HEK293 (cell line): ENCODE measurements at regions not wholly inside any gene's neighbourhood (a gene's known extent, or its start where the extent isn't known, plus 50 kb on each side); places are given as distances from the start of the nearest gene placed in this dataset.

Experiments
- CTCF ChIA-PET: fragments of 350-600 bp; formaldehyde crosslinking; extraction: SDS; loops from one replicate; lab custom pipeline; 2021; ENCODE audit warnings: antibody characterized with exemption; lab: Yijun Ruan, JAX
- POLR2A ChIA-PET: fragments of 300-600 bp; formaldehyde crosslinking; extraction: SDS; loops from one replicate; lab custom pipeline; 2020; ENCODE audit warnings: antibody characterized with exemption, inconsistent platforms; lab: Yijun Ruan, JAX
- H3K27ac ChIP-seq: fragments of 200-500 bp; sonication (Bioruptor generic); 2 replicates; pipeline ENCODE4 v1.5.1; 2014; ENCODE audit warnings: low read depth, low read length, control low read depth, inconsistent platforms; ENCODE audit errors: extremely low read depth
- H3K36me3 ChIP-seq, 2 experiments: fragments of 200-500 bp in 1 of 2; sonication (Bioruptor generic) in 1 of 2; 1 replicate in 1 of 2; 2 replicates in 1 of 2; pipeline ENCODE4 v1.5.1; 2014 to 2017; ENCODE audit warnings: inconsistent platforms in 2 of 2, low read length in 2 of 2; ENCODE audit not compliant: control insufficient read depth in 2 of 2, insufficient read depth in 1 of 2
- H3K4me1 ChIP-seq: fragments of 200-500 bp; sonication (Bioruptor generic); 2 replicates; pipeline ENCODE4 v1.5.1; 2014; ENCODE audit warnings: mild to moderate bottlenecking, low read length, inconsistent platforms; ENCODE audit not compliant: control insufficient read depth, insufficient read depth
- H3K4me3 ChIP-seq: 2 replicates; pipeline ENCODE4 v1.5.1; 2011; ENCODE audit warnings: low read depth, mild to moderate bottlenecking, control low read depth, low read length, moderate library complexity
- H3K9me3 ChIP-seq: fragments of 200-500 bp; sonication (Bioruptor generic); 2 replicates; pipeline ENCODE4 v1.5.1; 2014; ENCODE audit warnings: low read depth, low read length, inconsistent platforms; ENCODE audit not compliant: control insufficient read depth, insufficient read depth
- CTCF ChIP-seq: fragments of 450-650 bp; formaldehyde crosslinking; IDR thresholded peaks from 2 replicates; pipeline ENCODE4 v1.5.1; 2016; ENCODE audit warnings: missing biosample characterization, missing genetic modification characterization
- GLI4 ChIP-seq: fragments of 450-650 bp; formaldehyde crosslinking; IDR thresholded peaks from 2 replicates; pipeline ENCODE4 v1.5.1; 2016; ENCODE audit warnings: missing biosample characterization, missing genetic modification characterization
- HOXD13 ChIP-seq: sonication (generic); formaldehyde crosslinking; IDR thresholded peaks from 2 replicates; pipeline ENCODE4 v1.8.0; 2022; ENCODE audit warnings: missing genetic modification reagents, borderline replicate concordance
- KLF10 ChIP-seq: fragments of 450-650 bp; IDR thresholded peaks from 2 replicates; pipeline ENCODE4 v1.5.1; 2018; ENCODE audit warnings: missing biosample characterization, mild to moderate bottlenecking, missing genetic modification characterization
- TCF7L2 ChIP-seq: IDR thresholded peaks from 2 replicates; pipeline ENCODE4 v1.6.1; 2011; ENCODE audit warnings: low read depth, mild to moderate bottlenecking, inconsistent platforms, low read length, moderate library complexity, borderline replicate concordance
- WT1 ChIP-seq: fragments of 450-650 bp; formaldehyde crosslinking; IDR thresholded peaks from 2 replicates; pipeline ENCODE4 v1.5.1; 2016; ENCODE audit warnings: missing biosample characterization, missing genetic modification characterization
- ZBTB1 ChIP-seq: fragments of 450-650 bp; formaldehyde crosslinking; IDR thresholded peaks from 2 replicates; pipeline ENCODE4 v1.5.1; 2016; ENCODE audit warnings: missing biosample characterization, missing genetic modification characterization
- ZBTB48 ChIP-seq: fragments of 450-650 bp; formaldehyde crosslinking; IDR thresholded peaks from 2 replicates; pipeline ENCODE4 v1.5.1; 2016; ENCODE audit warnings: missing biosample characterization, missing genetic modification characterization
- ZFP37 ChIP-seq: fragments of 450-650 bp; formaldehyde crosslinking; IDR thresholded peaks from 2 replicates; pipeline ENCODE4 v1.5.1; 2016; ENCODE audit warnings: missing biosample characterization, missing genetic modification characterization
- ZNF169 ChIP-seq: fragments of 450-650 bp; formaldehyde crosslinking; IDR thresholded peaks from 2 replicates; pipeline ENCODE4 v1.5.1; 2016; ENCODE audit warnings: missing biosample characterization, missing genetic modification characterization
- ZNF341 ChIP-seq: fragments of 450-650 bp; formaldehyde crosslinking; IDR thresholded peaks from 2 replicates; pipeline ENCODE4; 2016; ENCODE audit warnings: low read depth, missing biosample characterization, missing genetic modification characterization
- ZNF366 ChIP-seq: fragments of 450-650 bp; formaldehyde crosslinking; conservative IDR thresholded peaks from 2 replicates; pipeline ENCODE4 v1.5.1; 2016; ENCODE audit warnings: missing biosample characterization, missing genetic modification characterization
- ZNF426 ChIP-seq: fragments of 450-650 bp; formaldehyde crosslinking; IDR thresholded peaks from 2 replicates; pipeline ENCODE4 v1.5.1; 2017; ENCODE audit warnings: missing biosample characterization, missing genetic modification characterization, mild to moderate bottlenecking, inconsistent platforms, moderate library complexity
- ZNF48 ChIP-seq: fragments of 450-650 bp; formaldehyde crosslinking; IDR thresholded peaks from 2 replicates; pipeline ENCODE4 v1.5.1; 2016; ENCODE audit warnings: missing biosample characterization, missing genetic modification characterization
- ZNF529 ChIP-seq: fragments of 450-650 bp; formaldehyde crosslinking; IDR thresholded peaks from 2 replicates; pipeline ENCODE4 v1.5.1; 2017; ENCODE audit warnings: missing genetic modification characterization, missing biosample characterization; ENCODE audit not compliant: insufficient replicate concordance
- ZNF544 ChIP-seq: fragments of 450-650 bp; formaldehyde crosslinking; IDR thresholded peaks from 2 replicates; pipeline ENCODE4 v1.5.0; 2017; ENCODE audit warnings: missing biosample characterization, missing genetic modification characterization
- ZNF600 ChIP-seq: fragments of 450-650 bp; formaldehyde crosslinking; IDR thresholded peaks from 2 replicates; pipeline ENCODE4 v1.5.1; 2016; ENCODE audit warnings: missing biosample characterization, missing genetic modification characterization
- ZNF621 ChIP-seq: fragments of 450-650 bp; formaldehyde crosslinking; IDR thresholded peaks from 2 replicates; pipeline ENCODE4 v1.5.1; 2017; ENCODE audit warnings: missing biosample characterization, missing genetic modification characterization
- ZNF645 ChIP-seq: fragments of 450-650 bp; formaldehyde crosslinking; IDR thresholded peaks from 2 replicates; pipeline ENCODE4; 2016; ENCODE audit warnings: missing biosample characterization, missing genetic modification characterization
- ZNF76 ChIP-seq: fragments of 450-650 bp; formaldehyde crosslinking; IDR thresholded peaks from 2 replicates; pipeline ENCODE4; 2016; ENCODE audit warnings: low read depth, missing biosample characterization, missing genetic modification characterization, borderline replicate concordance
- ZNF791 ChIP-seq: fragments of 450-650 bp; formaldehyde crosslinking; IDR thresholded peaks from 2 replicates; pipeline ENCODE4 v1.5.1; 2016; ENCODE audit warnings: missing biosample characterization, missing genetic modification characterization
- ZNF837 ChIP-seq: fragments of 450-650 bp; formaldehyde crosslinking; IDR thresholded peaks from 2 replicates; pipeline ENCODE4 v1.5.1; 2016; ENCODE audit warnings: missing biosample characterization, missing genetic modification characterization
- ZNF843 ChIP-seq: fragments of 450-650 bp; formaldehyde crosslinking; IDR thresholded peaks from 2 replicates; pipeline ENCODE4 v1.5.1; 2016; ENCODE audit warnings: missing biosample characterization, missing genetic modification characterization
- ZSCAN16 ChIP-seq: fragments of 450-650 bp; formaldehyde crosslinking; IDR thresholded peaks from 2 replicates; pipeline ENCODE4 v1.5.1; 2016; ENCODE audit warnings: missing biosample characterization, missing genetic modification characterization
- TF ChIP-seq, protein P1 (sequence below): fragments of 450-650 bp; formaldehyde crosslinking; IDR thresholded peaks from 2 replicates; pipeline ENCODE4 v1.5.1; 2017; ENCODE audit warnings: missing biosample characterization, missing genetic modification characterization
- TF ChIP-seq, protein P2 (sequence below): fragments of 450-650 bp; formaldehyde crosslinking; IDR thresholded peaks from 2 replicates; pipeline ENCODE4 v1.5.1; 2016; ENCODE audit warnings: missing biosample characterization, missing genetic modification characterization, low read depth
- TF ChIP-seq, protein P3 (sequence below): fragments of 450-650 bp; formaldehyde crosslinking; IDR thresholded peaks from 2 replicates; pipeline ENCODE4 v1.5.1; 2016; ENCODE audit warnings: missing biosample characterization, missing genetic modification characterization

DNA sequence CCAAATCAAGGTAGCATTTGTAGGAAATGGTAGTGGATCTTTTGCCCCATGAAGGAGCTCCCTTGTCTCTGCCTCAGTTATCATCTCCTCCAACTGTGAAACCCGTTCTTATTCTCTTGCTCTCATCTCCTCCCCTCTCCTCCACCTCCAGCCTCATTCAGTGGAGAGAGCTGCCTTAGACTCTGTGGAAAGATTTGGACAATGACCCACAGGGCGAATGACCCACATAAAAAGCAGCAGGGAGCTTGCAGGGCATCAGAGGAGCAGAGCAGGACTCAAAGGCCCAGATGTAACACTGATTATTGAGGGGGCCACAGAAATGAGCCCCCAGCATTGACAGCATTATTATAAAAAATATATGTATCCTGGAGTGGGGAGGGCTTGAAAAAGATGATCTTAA is 641.1 kb upstream of the CFAP20DC start:
- H3K4me1 ChIP-seq = no peaks in the 10 kb centered on the region
- POLR2A ChIA-PET = no interaction called here
- no peaks in the 10 kb centered on the region for H3K9me3 ChIP-seq
- no peak overlapping the region for H3K27ac ChIP-seq
- TF ChIP-seq ZNF76 (tag by site-specific recombination) (no peak), WT1 (tag by site-specific recombination) (no peak), ZNF600 (tag by site-specific recombination) (no peak), ZNF837 (tag by site-specific recombination) (no peak)
- TF ChIP-seq, protein P1, sequence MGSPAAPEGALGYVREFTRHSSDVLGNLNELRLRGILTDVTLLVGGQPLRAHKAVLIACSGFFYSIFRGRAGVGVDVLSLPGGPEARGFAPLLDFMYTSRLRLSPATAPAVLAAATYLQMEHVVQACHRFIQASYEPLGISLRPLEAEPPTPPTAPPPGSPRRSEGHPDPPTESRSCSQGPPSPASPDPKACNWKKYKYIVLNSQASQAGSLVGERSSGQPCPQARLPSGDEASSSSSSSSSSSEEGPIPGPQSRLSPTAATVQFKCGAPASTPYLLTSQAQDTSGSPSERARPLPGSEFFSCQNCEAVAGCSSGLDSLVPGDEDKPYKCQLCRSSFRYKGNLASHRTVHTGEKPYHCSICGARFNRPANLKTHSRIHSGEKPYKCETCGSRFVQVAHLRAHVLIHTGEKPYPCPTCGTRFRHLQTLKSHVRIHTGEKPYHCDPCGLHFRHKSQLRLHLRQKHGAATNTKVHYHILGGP = no peak
- TF ChIP-seq, all 188 proteins: peak for 0
- Histone ChIP-seq H3K36me3 (no peaks in the 10 kb centered on the region), H3K4me3 (no peak overlapping the region)
- CTCF ChIA-PET = no interaction called here

- ChIA-PET POLR2A (no interaction called here), CTCF (interaction anchor here (0.7 kb wide), 1 partner anchor 1121 kb away, joined by 3 read pairs; no protein-coding TSS in a partner anchor)
- TF ChIP-seq ZNF366 (tag by site-specific recombination) (no peak), ZNF76 (tag by site-specific recombination) (no peak), ZNF791 (no peak), ZBTB48 (no peak), ZNF621 (tag by site-specific recombination) (no peak), ZFP37 (no peak), ZNF169 (tag by site-specific recombination) (no peak), GLI4 (tag by site-specific recombination) (no peak), KLF10 (tag by site-specific recombination) (no peak)
- TF ChIP-seq, protein P2, sequence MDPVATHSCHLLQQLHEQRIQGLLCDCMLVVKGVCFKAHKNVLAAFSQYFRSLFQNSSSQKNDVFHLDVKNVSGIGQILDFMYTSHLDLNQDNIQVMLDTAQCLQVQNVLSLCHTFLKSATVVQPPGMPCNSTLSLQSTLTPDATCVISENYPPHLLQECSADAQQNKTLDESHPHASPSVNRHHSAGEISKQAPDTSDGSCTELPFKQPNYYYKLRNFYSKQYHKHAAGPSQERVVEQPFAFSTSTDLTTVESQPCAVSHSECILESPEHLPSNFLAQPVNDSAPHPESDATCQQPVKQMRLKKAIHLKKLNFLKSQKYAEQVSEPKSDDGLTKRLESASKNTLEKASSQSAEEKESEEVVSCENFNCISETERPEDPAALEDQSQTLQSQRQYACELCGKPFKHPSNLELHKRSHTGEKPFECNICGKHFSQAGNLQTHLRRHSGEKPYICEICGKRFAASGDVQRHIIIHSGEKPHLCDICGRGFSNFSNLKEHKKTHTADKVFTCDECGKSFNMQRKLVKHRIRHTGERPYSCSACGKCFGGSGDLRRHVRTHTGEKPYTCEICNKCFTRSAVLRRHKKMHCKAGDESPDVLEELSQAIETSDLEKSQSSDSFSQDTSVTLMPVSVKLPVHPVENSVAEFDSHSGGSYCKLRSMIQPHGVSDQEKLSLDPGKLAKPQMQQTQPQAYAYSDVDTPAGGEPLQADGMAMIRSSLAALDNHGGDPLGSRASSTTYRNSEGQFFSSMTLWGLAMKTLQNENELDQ (tag by site-specific recombination) = no peak
- no peaks in the 10 kb centered on the region for H3K36me3 ChIP-seq
- no peaks in the 10 kb centered on the region for H3K9me3 ChIP-seq
- no peak overlapping the region for H3K4me3 ChIP-seq
- H3K27ac ChIP-seq = no peak overlapping the region
- H3K4me1 ChIP-seq = no peaks in the 10 kb centered on the region
Measured at GRCh38 chr3:59688636-59689035, 638.8 kb upstream of the CFAP20DC start.

GRCh38 chr3:59685432-59685831 is 635.6 kb upstream of the CFAP20DC start:
- TF ChIP-seq ZSCAN16 (tag by site-specific recombination) = no peak
- TF ChIP-seq ZBTB1 (tag by site-specific recombination) = no peak
- TF ChIP-seq, protein P3, sequence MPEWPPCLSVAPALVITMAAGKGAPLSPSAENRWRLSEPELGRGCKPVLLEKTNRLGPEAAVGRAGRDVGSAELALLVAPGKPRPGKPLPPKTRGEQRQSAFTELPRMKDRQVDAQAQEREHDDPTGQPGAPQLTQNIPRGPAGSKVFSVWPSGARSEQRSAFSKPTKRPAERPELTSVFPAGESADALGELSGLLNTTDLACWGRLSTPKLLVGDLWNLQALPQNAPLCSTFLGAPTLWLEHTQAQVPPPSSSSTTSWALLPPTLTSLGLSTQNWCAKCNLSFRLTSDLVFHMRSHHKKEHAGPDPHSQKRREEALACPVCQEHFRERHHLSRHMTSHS = no peak
- TF ChIP-seq ZNF426 (tag by site-specific recombination) = no peak
- TF ChIP-seq ZNF48 (tag by site-specific recombination) = no peak
- no peak for TF ChIP-seq HOXD13 (CRISPR knock-in tag)
- TF ChIP-seq ZNF843 (tag by site-specific recombination) = no peak
- no peak for TF ChIP-seq ZNF645 (tag by site-specific recombination)
- no peak for TF ChIP-seq CTCF (tag by site-specific recombination)
- no peak for TF ChIP-seq ZNF529 (tag by site-specific recombination)
- TF ChIP-seq ZNF544 (tag by site-specific recombination) = no peak
- TF ChIP-seq ZNF341 (tag by site-specific recombination) = no peak
- TF ChIP-seq TCF7L2 = no peak

More at GRCh38 chr3:59685432-59685831, 635.6 kb upstream of the CFAP20DC start:
- no peak overlapping the region for H3K27ac ChIP-seq
- no peak overlapping the region for H3K4me3 ChIP-seq
- CTCF ChIA-PET = interaction anchor here (0.6 kb wide), 1 partner anchor 450 kb away, joined by 3 read pairs; no protein-coding TSS in a partner anchor
- no peaks in the 10 kb centered on the region for H3K36me3 ChIP-seq
- H3K9me3 ChIP-seq = no peaks in the 10 kb centered on the region
- POLR2A ChIA-PET = no interaction called here
- H3K4me1 ChIP-seq = no peaks in the 10 kb centered on the region
